Stomach (tissue), 8 donors: ENCODE measurements at regions not wholly inside any gene's neighbourhood (a gene's known extent, or its start where the extent isn't known, plus 50 kb on each side); places are given as distances from the start of the nearest gene placed in this dataset.

Source experiments
- DNase-seq, 2 donors: peaks; one replicate each; pipeline versions ENCODE4 v3.0.0 to v3.0.0-alpha.2; 2013 to 2019
- H3K27ac ChIP-seq, 5 donors: fragments of 200-600 bp in 4 of 5; sonication (generic) in 4 of 5; one replicate each; pipeline ENCODE4 v1.5.1; 2013 to 2019; ENCODE audit warnings: mild to moderate bottlenecking in 1 of 5, moderate library complexity in 1 of 5
- H3K27me3 ChIP-seq, 3 donors: fragments of 200-600 bp; sonication (generic); one replicate each; pipeline ENCODE4 v1.5.1; 2017 to 2019; ENCODE audit warnings: mixed run types in 1 of 3
- H3K36me3 ChIP-seq, 4 donors: fragments of 200-600 bp; sonication (generic); 1 replicate in 3 of 4; 2 replicates in 1 of 4; pipeline ENCODE4 v1.5.1; 2016 to 2019
- H3K4me1 ChIP-seq, 4 donors: fragments of 200-600 bp; sonication (generic); one replicate each; pipeline ENCODE4 v1.5.1; 2016 to 2019
- H3K4me3 ChIP-seq, 4 donors: fragments of 200-600 bp; sonication (generic) in 3 of 4; one replicate each; pipeline ENCODE4 v1.5.1; 2016 to 2019; ENCODE audit warnings: mild to moderate bottlenecking in 1 of 4
- H3K9me3 ChIP-seq, 4 donors: fragments of 200-600 bp; sonication (generic); one replicate each; pipeline ENCODE4 v1.5.1; 2016 to 2019
- CTCF ChIP-seq, 7 experiments: fragments of 450-650 bp in 4 of 7; fragments of 200-600 bp in 3 of 7; sonication (generic) in 3 of 7; IDR thresholded peaks; one replicate each; pipeline ENCODE4 v1.5.1; 2016 to 2019; ENCODE audit warnings: antibody characterized with exemption in 7 of 7, control low read depth in 2 of 7, mild to moderate bottlenecking in 1 of 7
- EP300 ChIP-seq: sonication (generic); formaldehyde crosslinking; IDR thresholded peaks from one replicate; pipeline ENCODE4 v1.6.1; 2017; ENCODE audit warnings: antibody characterized with exemption
- POLR2A ChIP-seq, 4 donors: fragments of 450-650 bp; IDR thresholded peaks; one replicate each; pipeline ENCODE4 v1.6.1; 2016; ENCODE audit warnings: antibody characterized with exemption in 4 of 4, control low read depth in 2 of 4, mild to moderate bottlenecking in 1 of 4, moderate library complexity in 1 of 4
- POLR2AphosphoS5 ChIP-seq, 3 donors: sonication (generic); formaldehyde crosslinking; IDR thresholded peaks; one replicate each; pipeline ENCODE4 v1.6.1; 2016; ENCODE audit warnings: antibody characterized with exemption in 3 of 3
- whole genome bisulfite sequencing, 5 donors: extraction: QIAGEN DNeasy Blood & Tissue Kit in 3 of 5; methylation state at CpG; one replicate each; pipeline versions ENCODE4 v1.1.5 to v1.1.7; 2013 to 2018; 5-methylcytosine and 5-hydroxymethylcytosine counted together
- intact Hi-C: fragments of 100-400 bp; cut with DNase I; formaldehyde crosslinking; loops from one replicate; pipeline ENCODE4 v1.15.1; 2023; ENCODE audit warnings: low total_unique reads
- donor health status: healthy with polysubstance abuse.
- donor health status: Bipolar disorder and iron deficiency.
- donor health status: healthy.

- no peak overlapping the region for H3K4me3 ChIP-seq
- no peaks in the 10 kb centered on the region for H3K36me3 ChIP-seq
- H3K9me3 ChIP-seq = no peaks in the 10 kb centered on the region
- no peaks in the 10 kb centered on the region for H3K4me1 ChIP-seq
- 53 to 63% (median 59%) methylated on average over 5 of the region's 5 CpGs for WGBS, 5 donors
- H3K27ac ChIP-seq = no peak overlapping the region
- DNase-seq = no peak
- TF ChIP-seq POLR2AphosphoS5 (IDR thresholded peaks at IDR 0.05) (no peak), POLR2A (IDR thresholded peaks at IDR 0.05) (no peak), EP300 (no peak), CTCF (IDR thresholded peaks at IDR 0.05) (no peak)
- peaks cover 0 to 26% (median 0%) of the 10 kb centered on the region in 3 donors for H3K27me3 ChIP-seq
- intact Hi-C loops = no loop called here
Measured at GRCh38 chr14:29459531-29459930, 468.1 kb downstream of the PRKD1 start.

GRCh38 chr14:29459969-29460560, 467.6 kb downstream of the PRKD1 start:
- H3K27me3 ChIP-seq = peaks cover 0 to 31% (median 0%) of the 10 kb centered on the region in 3 donors
- 70 to 84% (median 77%) methylated on average over 4 of the region's 4 CpGs for WGBS, 5 donors
- H3K9me3 ChIP-seq = no peaks in the 10 kb centered on the region
- no peaks in the 10 kb centered on the region for H3K4me1 ChIP-seq
- intact Hi-C loops = no loop called here
- TF ChIP-seq EP300 (no peak), CTCF (IDR thresholded peaks at IDR 0.05) (no peak), POLR2AphosphoS5 (IDR thresholded peaks at IDR 0.05) (no peak), POLR2A (IDR thresholded peaks at IDR 0.05) (no peak)
- H3K27ac ChIP-seq = no peak overlapping the region
- no peak overlapping the region for H3K4me3 ChIP-seq
- H3K36me3 ChIP-seq = no peaks in the 10 kb centered on the region
- no peak for DNase-seq

GRCh38 chr14:29461101-29461500, 466.5 kb downstream of the PRKD1 start:
- H3K9me3 ChIP-seq = no peaks in the 10 kb centered on the region
- H3K36me3 ChIP-seq = no peaks in the 10 kb centered on the region
- no peak overlapping the region for H3K4me3 ChIP-seq
- no peak for TF ChIP-seq CTCF (IDR thresholded peaks at IDR 0.05)
- no peak for TF ChIP-seq EP300
- no peak for TF ChIP-seq POLR2A (IDR thresholded peaks at IDR 0.05)
- H3K4me1 ChIP-seq = no peaks in the 10 kb centered on the region
- intact Hi-C loops = no loop called here
- DNase-seq = peak in 1 of 2 donors; percentile 5
- 81 to 91% (median 86%) methylated on average over 6 of the region's 6 CpGs for WGBS, 5 donors
- H3K27ac ChIP-seq = no peak overlapping the region
- H3K27me3 ChIP-seq = peaks cover 0 to 31% (median 0%) of the 10 kb centered on the region in 3 donors

- Histone ChIP-seq H3K9me3 (no peaks in the 10 kb centered on the region), H3K4me3 (no peak overlapping the region)
- WGBS, 5 donors = 24 to 55% (median 50%) methylated on average over 1 of the region's 1 CpG
Measured at GRCh38 chr14:29461506-29461905, 466.1 kb downstream of the PRKD1 start.

More at GRCh38 chr14:29461506-29461905, 466.1 kb downstream of the PRKD1 start:
- Histone ChIP-seq H3K27me3 (peaks cover 0 to 28% (median 0%) of the 10 kb centered on the region in 3 donors), H3K4me1 (no peaks in the 10 kb centered on the region), H3K36me3 (no peaks in the 10 kb centered on the region), H3K27ac (no peak overlapping the region)
- intact Hi-C loops = no loop called here
- TF ChIP-seq EP300 (no peak), POLR2AphosphoS5 (IDR thresholded peaks at IDR 0.05) (no peak), CTCF (IDR thresholded peaks at IDR 0.05) (no peak), POLR2A (IDR thresholded peaks at IDR 0.05) (no peak)
- DNase-seq = peak in 1 of 2 donors; percentile 6
